ENCODE measurements at regions not wholly inside any gene's neighbourhood (a gene's known extent, or its start where the extent isn't known, plus 50 kb on each side); places are given as distances from the start of the nearest gene placed in this dataset.

DNA sequence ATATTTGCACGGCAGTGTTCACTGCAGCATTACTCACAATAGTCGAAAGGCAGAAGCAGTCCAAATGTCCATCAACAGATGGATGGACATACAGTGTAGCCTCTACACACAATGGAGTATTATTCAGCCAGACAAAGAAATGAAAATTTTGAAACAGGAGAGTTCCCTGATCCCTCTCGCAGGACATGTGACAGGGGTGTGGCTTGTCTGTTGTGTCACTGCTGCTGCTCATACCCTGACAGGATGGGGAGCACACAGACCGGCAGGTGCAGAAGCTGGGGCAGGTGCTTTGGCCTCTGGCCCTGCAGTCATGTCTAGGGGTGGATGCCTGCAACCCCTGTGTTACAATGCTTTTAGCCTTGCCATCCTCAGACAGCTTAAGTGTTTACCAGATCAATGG, 204.3 kb downstream of the EFNB2 start:
- no peaks in the 10 kb centered on the region for H3K36me3 Mint-ChIP-seq
- H3K4me1 Mint-ChIP-seq = no peaks in the 10 kb centered on the region
- no peak overlapping the region for H3K27ac Mint-ChIP-seq
- no peak for DNase-seq
- peaks cover 0 to 3% (median 3%) of the 10 kb centered on the region in 3 donors for H3K27me3 Mint-ChIP-seq (ENCODE audit: low read depth in 3 of 3)
- no peak overlapping the region for H3K4me3 Mint-ChIP-seq
- H3K9me3 Mint-ChIP-seq = peaks cover 0 to 3% (median 0%) of the 10 kb centered on the region in 6 donors

DNA sequence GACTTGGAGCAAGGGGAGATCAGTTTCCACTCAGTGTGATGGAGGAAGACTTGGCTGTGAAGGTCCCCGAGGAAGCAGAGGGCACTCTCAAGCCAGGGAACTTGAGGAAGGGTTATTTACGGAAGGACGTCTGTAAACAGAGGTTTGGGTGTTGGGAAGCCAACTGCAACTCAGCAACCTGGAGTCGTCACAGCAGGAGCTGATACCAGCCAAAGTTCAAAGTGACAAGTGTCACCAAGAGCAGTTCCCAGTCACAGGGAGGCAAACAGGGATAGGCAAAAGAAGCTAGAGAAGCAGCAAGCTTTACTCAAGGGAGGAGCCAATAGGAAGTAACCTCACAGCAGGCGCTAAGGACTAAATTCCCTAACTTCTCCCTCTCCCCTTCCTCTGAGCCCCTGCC, 205.5 kb downstream of the EFNB2 start:
- no peak overlapping the region for H3K4me3 Mint-ChIP-seq
- H3K4me1 Mint-ChIP-seq = no peaks in the 10 kb centered on the region
- H3K9me3 Mint-ChIP-seq = peaks cover 0 to 5% (median 0%) of the 10 kb centered on the region in 6 donors
- no peak for DNase-seq
- H3K27ac Mint-ChIP-seq = no peak overlapping the region
- H3K27me3 Mint-ChIP-seq (ENCODE audit: low read depth in 3 of 3) = peaks cover 0 to 3% (median 3%) of the 10 kb centered on the region in 3 donors
- H3K36me3 Mint-ChIP-seq = no peaks in the 10 kb centered on the region

DNA sequence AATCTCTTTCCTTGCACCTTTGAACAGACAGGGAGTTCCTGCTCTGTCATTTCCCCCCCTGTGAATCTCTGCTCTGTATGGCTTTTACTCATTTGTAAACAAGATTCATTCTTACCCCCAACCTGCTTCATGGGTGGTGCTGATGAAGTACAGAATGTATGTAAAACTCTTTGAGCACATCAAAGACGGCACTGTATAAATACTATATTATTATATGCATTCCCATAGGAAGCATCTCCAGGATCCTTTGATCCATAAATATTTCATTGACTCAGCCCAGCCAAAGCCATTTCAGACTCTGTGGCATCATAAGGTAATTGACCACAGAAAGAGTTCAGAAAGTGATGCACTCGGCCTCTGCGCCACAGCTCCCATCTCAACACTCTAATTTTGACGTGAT, 208.7 kb downstream of the EFNB2 start:
- peaks cover 2 to 20% (median 8%) of the 10 kb centered on the region in 6 donors for H3K9me3 Mint-ChIP-seq
- H3K4me3 Mint-ChIP-seq = no peak overlapping the region
- H3K4me1 Mint-ChIP-seq = no peaks in the 10 kb centered on the region
- DNase-seq = no peak
- peaks cover 0 to 3% (median 2%) of the 10 kb centered on the region in 3 donors for H3K27me3 Mint-ChIP-seq (ENCODE audit: low read depth in 3 of 3)
- H3K36me3 Mint-ChIP-seq = no peaks in the 10 kb centered on the region
- H3K27ac Mint-ChIP-seq = no peak overlapping the region

DNA sequence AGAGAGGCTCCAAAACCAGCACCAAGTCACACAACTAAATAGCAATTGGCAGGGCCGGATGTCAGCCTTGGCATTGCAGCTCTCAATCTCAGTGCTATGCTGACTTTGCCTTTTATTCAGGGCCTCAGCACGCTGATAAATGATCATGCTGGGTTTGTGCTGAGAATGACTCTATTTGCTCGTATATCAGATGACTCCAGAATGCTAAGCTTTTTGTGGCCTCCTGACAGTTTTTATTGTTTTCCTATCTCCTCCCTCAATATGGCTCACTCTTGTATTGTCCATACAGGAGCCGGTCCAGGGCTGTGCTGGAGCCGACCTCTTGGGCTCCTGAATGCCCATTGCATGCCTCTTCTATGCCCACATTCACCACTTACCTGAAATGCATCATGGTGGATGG, 211.0 kb downstream of the EFNB2 start:
- H3K27me3 Mint-ChIP-seq (ENCODE audit: low read depth in 3 of 3) = peaks cover 0 to 2% (median under 1%) of the 10 kb centered on the region in 3 donors
- H3K9me3 Mint-ChIP-seq = peaks cover 2 to 21% (median 10%) of the 10 kb centered on the region in 6 donors
- H3K36me3 Mint-ChIP-seq = no peaks in the 10 kb centered on the region
- H3K27ac Mint-ChIP-seq = no peak overlapping the region
- H3K4me1 Mint-ChIP-seq = no peaks in the 10 kb centered on the region
- no peak for DNase-seq
- H3K4me3 Mint-ChIP-seq = no peak overlapping the region

DNA sequence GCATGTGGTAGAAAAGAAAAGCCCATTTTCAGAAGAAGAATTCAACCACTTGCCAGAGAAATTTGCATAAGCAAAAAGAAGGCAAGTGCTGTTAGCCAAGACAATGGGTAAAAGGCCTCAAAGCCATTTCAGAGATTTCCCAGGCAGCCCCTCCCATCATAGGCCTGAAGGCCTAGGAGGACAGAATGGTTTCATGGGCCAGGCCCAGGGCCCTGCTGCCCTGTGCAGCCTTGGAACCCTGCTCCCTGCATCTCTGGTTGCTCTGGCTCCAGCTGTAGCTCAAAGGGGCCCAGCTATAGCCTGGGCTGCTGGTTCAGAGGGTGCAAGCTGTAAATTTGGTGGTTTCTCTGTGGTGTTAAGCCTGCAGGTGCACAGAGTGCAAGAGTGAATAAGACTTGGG, 212.8 kb downstream of the EFNB2 start:
- no peaks in the 10 kb centered on the region for H3K4me1 Mint-ChIP-seq
- H3K9me3 Mint-ChIP-seq = peaks cover 2 to 21% (median 10%) of the 10 kb centered on the region in 6 donors
- no peak overlapping the region for H3K4me3 Mint-ChIP-seq
- DNase-seq = no peak
- H3K27me3 Mint-ChIP-seq (ENCODE audit: low read depth in 3 of 3) = peaks cover 0 to 2% (median 0%) of the 10 kb centered on the region in 3 donors
- no peak overlapping the region for H3K27ac Mint-ChIP-seq
- H3K36me3 Mint-ChIP-seq = no peaks in the 10 kb centered on the region

DNA sequence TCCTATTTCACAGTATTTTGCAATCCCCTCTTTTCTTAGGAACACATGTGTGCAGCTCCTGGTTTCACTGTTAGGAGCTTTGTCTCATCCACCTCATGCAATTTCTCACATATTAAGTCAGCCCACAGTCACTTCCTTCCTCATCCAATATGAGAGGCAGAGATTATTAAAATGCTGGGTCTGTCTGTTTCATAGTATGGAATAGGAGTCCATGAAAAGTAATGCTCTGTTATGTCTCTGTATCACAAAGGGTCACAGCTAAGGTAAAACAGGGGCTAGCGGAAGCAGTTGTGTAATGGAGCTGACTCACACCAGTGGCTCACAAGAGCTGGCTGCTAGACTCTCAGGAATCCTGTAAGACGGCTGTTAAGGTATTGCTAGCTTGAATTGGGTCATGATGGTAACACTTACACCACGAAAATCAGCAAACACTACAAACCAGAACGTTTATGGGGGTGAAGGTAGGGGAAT, 216.5 kb downstream of the EFNB2 start:
- H3K9me3 Mint-ChIP-seq = peaks cover 0 to 14% (median 10%) of the 10 kb centered on the region in 6 donors
- no peak overlapping the region for H3K27ac Mint-ChIP-seq
- no peaks in the 10 kb centered on the region for H3K4me1 Mint-ChIP-seq
- peaks cover 0 to 2% (median 2%) of the 10 kb centered on the region in 3 donors for H3K27me3 Mint-ChIP-seq (ENCODE audit: low read depth in 3 of 3)
- H3K4me3 Mint-ChIP-seq = no peak overlapping the region
- no peak for DNase-seq
- H3K36me3 Mint-ChIP-seq = no peaks in the 10 kb centered on the region

DNA sequence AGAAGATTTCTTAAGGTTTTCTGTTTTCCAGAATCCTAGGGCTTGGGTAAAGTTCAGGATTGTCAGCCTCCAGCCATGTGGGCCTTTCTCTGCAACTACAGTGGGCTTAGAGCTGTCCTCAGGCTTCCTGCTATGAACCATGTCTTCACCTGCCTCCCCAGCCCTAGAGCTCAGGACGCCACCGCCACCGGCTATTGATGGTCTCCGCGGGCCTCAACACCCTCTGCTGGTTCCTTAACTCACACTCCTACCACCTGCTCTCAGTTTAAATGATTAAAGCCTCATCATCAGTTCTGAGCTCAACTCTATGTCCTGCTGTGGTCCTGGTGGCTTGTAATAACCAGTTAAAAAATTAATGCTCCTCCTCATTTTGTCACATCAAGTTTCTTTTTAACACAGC, 221.0 kb downstream of the EFNB2 start:
- H3K4me3 Mint-ChIP-seq = no peak overlapping the region
- H3K36me3 Mint-ChIP-seq = no peaks in the 10 kb centered on the region
- DNase-seq = no peak
- H3K4me1 Mint-ChIP-seq = no peaks in the 10 kb centered on the region
- H3K27ac Mint-ChIP-seq = no peak overlapping the region
- peaks cover 0 to 6% (median 0%) of the 10 kb centered on the region in 6 donors for H3K9me3 Mint-ChIP-seq
- peaks cover 0 to 2% (median 0%) of the 10 kb centered on the region in 3 donors for H3K27me3 Mint-ChIP-seq (ENCODE audit: low read depth in 3 of 3)

GRCh38 chr13:106311004-106311403, 224.5 kb downstream of the EFNB2 start:
- DNase-seq = no peak
- Mint-ChIP-seq H3K27ac (no peak overlapping the region), H3K27me3 (ENCODE audit: low read depth in 3 of 3) (no peaks in the 10 kb centered on the region), H3K9me3 (peaks cover 0 to 8% (median 6%) of the 10 kb centered on the region in 6 donors), H3K4me1 (no peaks in the 10 kb centered on the region), H3K36me3 (peaks cover 0 to 3% (median 0%) of the 10 kb centered on the region in 3 donors), H3K4me3 (no peak overlapping the region)

DNA sequence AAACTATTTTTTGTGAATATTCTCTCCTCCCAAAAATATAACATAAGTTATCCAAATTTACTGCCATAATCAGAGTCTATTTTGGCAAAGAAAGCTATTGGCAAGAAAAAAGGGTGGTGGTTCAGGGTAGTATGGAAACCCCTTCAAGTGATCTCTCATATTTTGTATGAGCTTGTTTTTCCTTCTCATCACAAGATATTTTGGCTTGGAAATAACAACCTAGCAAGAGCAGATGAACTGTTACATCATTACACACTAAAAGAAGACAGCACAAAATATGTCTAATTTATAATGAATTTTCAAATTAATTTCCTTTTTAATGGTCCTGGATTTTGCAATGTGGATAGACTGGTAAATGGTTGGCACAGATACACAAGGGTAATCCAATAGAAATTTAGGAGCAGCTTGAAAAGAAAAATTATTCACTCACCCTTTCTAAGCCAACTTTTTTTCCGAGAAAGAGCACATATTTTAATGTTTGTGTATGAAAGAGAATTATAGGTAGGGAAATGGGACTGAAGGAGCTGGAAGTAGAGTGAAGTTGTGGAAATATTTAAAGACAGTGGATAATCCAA, 225.1 kb downstream of the EFNB2 start:
- Mint-ChIP-seq H3K27ac (no peak overlapping the region), H3K4me1 (no peaks in the 10 kb centered on the region), H3K4me3 (no peak overlapping the region), H3K9me3 (peaks cover 0 to 8% (median 6%) of the 10 kb centered on the region in 6 donors), H3K36me3 (peaks cover 0 to 3% (median 0%) of the 10 kb centered on the region in 3 donors), H3K27me3 (ENCODE audit: low read depth in 3 of 3) (no peaks in the 10 kb centered on the region)
- DNase-seq = no peak

DNA sequence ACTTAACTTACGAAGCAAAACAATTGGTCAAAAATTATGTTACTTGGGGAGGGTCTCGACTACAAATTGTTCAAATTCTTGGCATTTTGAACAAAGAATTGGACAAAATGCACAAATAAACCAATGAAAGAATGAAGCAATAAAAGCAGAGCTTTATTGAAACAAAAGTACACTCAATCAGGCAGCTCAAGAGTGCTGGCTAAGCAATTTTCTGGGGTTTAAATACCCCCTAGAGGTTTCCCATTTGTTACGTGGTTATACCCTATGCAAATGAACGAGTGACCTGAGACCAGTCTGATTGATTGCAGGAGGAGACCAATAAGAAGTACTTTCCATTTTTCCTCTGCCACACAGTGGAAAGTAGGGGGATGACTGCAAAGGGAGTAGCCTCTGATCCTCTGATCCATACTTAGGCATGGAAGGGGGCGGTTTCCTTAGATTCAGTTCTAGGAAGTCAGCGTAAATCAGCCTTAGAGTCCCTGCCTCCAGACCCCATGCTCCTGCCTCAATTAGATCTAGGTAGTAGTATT, 228.6 kb downstream of the EFNB2 start:
- Mint-ChIP-seq H3K4me1 (no peaks in the 10 kb centered on the region), H3K36me3 (peaks cover 0 to 3% (median 0%) of the 10 kb centered on the region in 3 donors), H3K27me3 (ENCODE audit: low read depth in 3 of 3) (no peaks in the 10 kb centered on the region), H3K27ac (no peak overlapping the region), H3K4me3 (no peak overlapping the region), H3K9me3 (peaks cover 0 to 8% (median 6%) of the 10 kb centered on the region in 6 donors)
- DNase-seq = no peak

DNA sequence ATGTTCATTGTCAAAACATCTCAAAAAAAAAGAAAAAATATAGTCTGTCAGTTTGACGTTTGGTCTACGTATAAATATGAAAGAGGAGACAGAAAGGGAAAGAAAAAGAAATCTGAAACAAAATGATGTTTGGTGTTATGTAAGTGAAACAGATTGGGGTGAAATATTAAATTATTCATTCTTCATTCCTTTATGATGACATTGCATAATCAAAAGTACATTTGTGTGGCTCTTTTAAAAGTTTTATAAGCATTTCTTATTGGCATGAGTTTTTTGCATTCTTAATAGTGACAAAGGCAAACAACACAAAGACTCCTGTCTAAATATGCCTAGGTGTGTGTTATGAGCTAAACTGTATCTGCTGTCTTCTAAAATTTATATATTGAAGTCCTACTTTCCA, 232.6 kb downstream of the EFNB2 start:
- H3K27me3 Mint-ChIP-seq (ENCODE audit: low read depth in 3 of 3) = no peaks in the 10 kb centered on the region
- H3K4me1 Mint-ChIP-seq = peaks cover 7% of the 10 kb centered on the region in 2 donors
- no peak for DNase-seq
- no peak overlapping the region for H3K4me3 Mint-ChIP-seq
- H3K9me3 Mint-ChIP-seq = peaks cover 0 to 15% (median 8%) of the 10 kb centered on the region in 6 donors
- peaks cover 0 to 3% (median 0%) of the 10 kb centered on the region in 3 donors for H3K36me3 Mint-ChIP-seq
- H3K27ac Mint-ChIP-seq = no peak overlapping the region

- peaks cover 0 to 3% (median 0%) of the 10 kb centered on the region in 3 donors for H3K36me3 Mint-ChIP-seq
- no peak overlapping the region for H3K27ac Mint-ChIP-seq
- DNase-seq = no peak
- H3K27me3 Mint-ChIP-seq (ENCODE audit: low read depth in 3 of 3) = no peaks in the 10 kb centered on the region
- H3K4me1 Mint-ChIP-seq = peaks cover 7% of the 10 kb centered on the region in 2 donors
- H3K9me3 Mint-ChIP-seq = peaks cover 0 to 15% (median 6%) of the 10 kb centered on the region in 6 donors
- H3K4me3 Mint-ChIP-seq = no peak overlapping the region
Observed at GRCh38 chr13:106302011-106302410, 233.5 kb downstream of the EFNB2 start.

GRCh38 chr13:106299621-106300020, 235.8 kb downstream of the EFNB2 start:
- Mint-ChIP-seq H3K36me3 (no peaks in the 10 kb centered on the region), H3K27ac (no peak overlapping the region), H3K4me1 (peaks cover 7% of the 10 kb centered on the region in 2 donors), H3K4me3 (no peak overlapping the region), H3K27me3 (ENCODE audit: low read depth in 3 of 3) (no peaks in the 10 kb centered on the region), H3K9me3 (peaks cover 0 to 20% (median 3%) of the 10 kb centered on the region in 6 donors)
- no peak for DNase-seq

DNA sequence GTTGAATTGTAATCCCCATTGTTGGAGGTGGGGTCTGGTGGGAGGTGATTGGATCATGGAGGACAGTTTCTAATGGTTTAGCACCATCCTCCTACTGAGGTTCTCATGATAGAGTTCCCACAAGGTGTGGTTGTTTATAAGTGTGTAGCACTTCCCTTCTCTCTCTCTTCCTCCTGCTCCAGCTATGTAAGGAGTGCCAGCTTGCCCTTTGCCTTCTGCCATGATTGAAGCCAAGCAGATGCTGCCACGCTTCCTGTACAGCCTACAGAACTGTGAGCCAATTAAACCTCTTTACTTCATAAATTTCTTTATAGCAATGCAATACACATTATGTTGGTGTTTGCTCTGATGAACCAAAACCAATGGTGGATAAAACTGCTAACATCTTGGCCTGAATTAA, 238.2 kb downstream of the EFNB2 start:
- Mint-ChIP-seq H3K27ac (no peak overlapping the region), H3K36me3 (no peaks in the 10 kb centered on the region), H3K9me3 (peaks cover 0 to 16% (median 3%) of the 10 kb centered on the region in 6 donors), H3K27me3 (ENCODE audit: low read depth in 3 of 3) (no peaks in the 10 kb centered on the region), H3K4me1 (peaks cover 7% of the 10 kb centered on the region in 2 donors), H3K4me3 (no peak overlapping the region)
- DNase-seq = no peak

DNA sequence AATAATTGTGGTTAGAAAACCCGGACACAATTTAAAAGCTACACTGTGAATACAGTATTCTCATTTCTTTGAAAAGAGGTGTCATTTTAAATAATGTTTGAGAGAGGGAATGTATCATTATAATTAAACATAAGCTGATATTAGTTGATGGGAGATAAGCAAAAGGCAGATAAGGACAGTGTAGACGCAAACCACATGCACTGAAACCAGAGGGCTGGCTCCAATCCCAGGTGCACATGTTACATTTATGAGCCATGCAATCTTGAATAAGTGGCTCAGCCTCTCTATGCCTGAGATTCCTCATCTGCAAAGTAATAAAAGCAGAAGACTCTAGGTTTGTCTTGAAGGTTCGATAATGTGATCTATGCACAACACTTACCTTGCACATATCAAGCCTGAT, 238.7 kb downstream of the EFNB2 start:
- no peak for DNase-seq
- Mint-ChIP-seq H3K36me3 (no peaks in the 10 kb centered on the region), H3K4me1 (peaks cover 7% of the 10 kb centered on the region in 2 donors), H3K27me3 (ENCODE audit: low read depth in 3 of 3) (no peaks in the 10 kb centered on the region), H3K27ac (no peak overlapping the region), H3K4me3 (no peak overlapping the region), H3K9me3 (peaks cover 0 to 16% (median 3%) of the 10 kb centered on the region in 6 donors)
